Fibroblast of mammary gland (primary cell): ENCODE measurements at regions not wholly inside any gene's neighbourhood (a gene's known extent, or its start where the extent isn't known, plus 50 kb on each side); places are given as distances from the start of the nearest gene placed in this dataset.

ENCODE experiments used
- DNase-seq: peaks from one replicate; pipeline ENCODE4 v3.0.0-alpha.2; 2010; ENCODE audit warnings: low read depth
- H3K4me3 ChIP-seq: 2 replicates; pipeline ENCODE4 v1.5.1; 2011; ENCODE audit warnings: low read depth, mild to moderate bottlenecking, low read length, moderate library complexity; ENCODE audit not compliant: control insufficient read depth
- CTCF ChIP-seq: conservative IDR thresholded peaks from 2 replicates; pipeline ENCODE4 v1.5.1; 2011; ENCODE audit warnings: low read depth, low read length, inconsistent platforms; ENCODE audit not compliant: control insufficient read depth, insufficient read depth

- TF ChIP-seq CTCF = no peak
- no peak overlapping the region for H3K4me3 ChIP-seq
- no peak for DNase-seq
These were observed 1788.0 kb upstream of the NUDT12 start for GRCh38 chr5:105350486-105351140.

GRCh38 chr5:105331558-105331957 lies 1769.0 kb upstream of the NUDT12 start:
- DNase-seq = no peak
- no peak overlapping the region for H3K4me3 ChIP-seq
- TF ChIP-seq CTCF = no peak

- H3K4me3 ChIP-seq = no peak overlapping the region
- no peak for DNase-seq
- TF ChIP-seq CTCF = no peak
These were observed 1767.6 kb upstream of the NUDT12 start for GRCh38 chr5:105330185-105330584.

GRCh38 chr5:105304859-105305258 lies 1742.3 kb upstream of the NUDT12 start:
- no peak overlapping the region for H3K4me3 ChIP-seq
- no peak for TF ChIP-seq CTCF
- DNase-seq = no peak

GRCh38 chr5:105288946-105289345 lies 1726.4 kb upstream of the NUDT12 start:
- DNase-seq = no peak
- no peak overlapping the region for H3K4me3 ChIP-seq
- no peak for TF ChIP-seq CTCF

GRCh38 chr5:105283134-105283533 lies 1720.5 kb upstream of the NUDT12 start:
- TF ChIP-seq CTCF = no peak
- H3K4me3 ChIP-seq = no peak overlapping the region
- no peak for DNase-seq

- no peak for DNase-seq
These were observed 1711.5 kb upstream of the NUDT12 start for GRCh38 chr5:105274079-105274478.

More at GRCh38 chr5:105274079-105274478, 1711.5 kb upstream of the NUDT12 start:
- TF ChIP-seq CTCF = no peak
- no peak overlapping the region for H3K4me3 ChIP-seq
